ENCODE measurements at regions not wholly inside any gene's neighbourhood (a gene's known extent, or its start where the extent isn't known, plus 50 kb on each side); places are given as distances from the start of the nearest gene placed in this dataset.

- TF ChIP-seq CTCF (IDR thresholded peaks at IDR 0.05; ENCODE audit: low read length) (no peak), EZH2phosphoT487 (IDR thresholded peaks at IDR 0.05; ENCODE audit: low read length) (no peak), EZH2 (optimal IDR thresholded peaks at IDR 0.05; ENCODE audit: low read depth, low read length) (no peak)
- Histone ChIP-seq H3K27ac (ENCODE audit: low read length) (no peak overlapping the region), H3K4me1 (ENCODE audit: low read length) (no peaks in the 10 kb centered on the region), H2AFZ (ENCODE audit: low read length) (no peak overlapping the region), H3K9me2 (replicated peaks; ENCODE audit: insufficient read depth, low read length) (no peaks in the 10 kb centered on the region), H3K9me3 (replicated peaks; ENCODE audit: insufficient read depth, low read length) (no peaks in the 10 kb centered on the region; the same call in 1 of the 2 replicates), H3K9ac (ENCODE audit: low read length) (no peak overlapping the region), H3K4me2 (ENCODE audit: low read depth, low read length) (no peak overlapping the region), H4K20me1 (ENCODE audit: insufficient read depth, low read length) (no peaks in the 10 kb centered on the region), H3K36me3 (replicated peaks; ENCODE audit: insufficient read depth, low read length) (no peaks in the 10 kb centered on the region), H3K27me3 (replicated peaks; ENCODE audit: insufficient read depth, low read length) (no peaks in the 10 kb centered on the region), H3K79me2 (ENCODE audit: low read length) (no peaks in the 10 kb centered on the region), H3K4me3 (ENCODE audit: low read length) (no peak overlapping the region), H3F3A (ENCODE audit: insufficient read depth, low read length) (no peaks in the 10 kb centered on the region)
- no peak for DNase-seq
These were observed 316.5 kb downstream of the CCDC85A start for GRCh38 chr2:56500317-56500716.

- no peak for TF ChIP-seq EZH2 (optimal IDR thresholded peaks at IDR 0.05; ENCODE audit: low read depth, low read length)
- no peak for TF ChIP-seq CTCF (IDR thresholded peaks at IDR 0.05; ENCODE audit: low read length)
- no peak for TF ChIP-seq EZH2phosphoT487 (IDR thresholded peaks at IDR 0.05; ENCODE audit: low read length)
These were observed 318.8 kb downstream of the CCDC85A start for GRCh38 chr2:56502616-56503015.

GRCh38 chr2:56505885-56506284 lies 322.1 kb downstream of the CCDC85A start:
- Histone ChIP-seq H4K20me1 (ENCODE audit: insufficient read depth, low read length) (no peaks in the 10 kb centered on the region), H3K9me2 (replicated peaks; ENCODE audit: insufficient read depth, low read length) (no peaks in the 10 kb centered on the region), H3K36me3 (replicated peaks; ENCODE audit: insufficient read depth, low read length) (no peaks in the 10 kb centered on the region), H2AFZ (ENCODE audit: low read length) (no peak overlapping the region), H3K9ac (ENCODE audit: low read length) (no peak overlapping the region), H3K27me3 (replicated peaks; ENCODE audit: insufficient read depth, low read length) (no peaks in the 10 kb centered on the region), H3F3A (ENCODE audit: insufficient read depth, low read length) (no peaks in the 10 kb centered on the region), H3K4me3 (ENCODE audit: low read length) (no peak overlapping the region), H3K9me3 (replicated peaks; ENCODE audit: insufficient read depth, low read length) (no peaks in the 10 kb centered on the region), H3K4me1 (ENCODE audit: low read length) (no peaks in the 10 kb centered on the region), H3K4me2 (ENCODE audit: low read depth, low read length) (no peak overlapping the region), H3K79me2 (ENCODE audit: low read length) (no peaks in the 10 kb centered on the region), H3K27ac (ENCODE audit: low read length) (no peak overlapping the region)
- no peak for DNase-seq
- no peak for TF ChIP-seq EZH2phosphoT487 (IDR thresholded peaks at IDR 0.05; ENCODE audit: low read length)
- TF ChIP-seq EZH2 (optimal IDR thresholded peaks at IDR 0.05; ENCODE audit: low read depth, low read length) = no peak
- no peak for TF ChIP-seq CTCF (IDR thresholded peaks at IDR 0.05; ENCODE audit: low read length)

More at GRCh38 chr2:56502616-56503015, 318.8 kb downstream of the CCDC85A start:
- Histone ChIP-seq H3K36me3 (replicated peaks; ENCODE audit: insufficient read depth, low read length) (no peaks in the 10 kb centered on the region), H3K9me2 (replicated peaks; ENCODE audit: insufficient read depth, low read length) (no peaks in the 10 kb centered on the region), H3K27me3 (replicated peaks; ENCODE audit: insufficient read depth, low read length) (no peaks in the 10 kb centered on the region), H3F3A (ENCODE audit: insufficient read depth, low read length) (no peaks in the 10 kb centered on the region), H3K4me3 (ENCODE audit: low read length) (no peak overlapping the region), H3K79me2 (ENCODE audit: low read length) (no peaks in the 10 kb centered on the region), H3K27ac (ENCODE audit: low read length) (no peak overlapping the region), H4K20me1 (ENCODE audit: insufficient read depth, low read length) (no peaks in the 10 kb centered on the region), H3K4me1 (ENCODE audit: low read length) (no peaks in the 10 kb centered on the region), H3K9ac (ENCODE audit: low read length) (no peak overlapping the region), H3K4me2 (ENCODE audit: low read depth, low read length) (no peak overlapping the region), H2AFZ (ENCODE audit: low read length) (no peak overlapping the region), H3K9me3 (replicated peaks; ENCODE audit: insufficient read depth, low read length) (no peaks in the 10 kb centered on the region; the same call in 1 of the 2 replicates)
- no peak for DNase-seq
